ENCODE measurements at regions not wholly inside any gene's neighbourhood (a gene's known extent, or its start where the extent isn't known, plus 50 kb on each side); places are given as distances from the start of the nearest gene placed in this dataset.

DNA sequence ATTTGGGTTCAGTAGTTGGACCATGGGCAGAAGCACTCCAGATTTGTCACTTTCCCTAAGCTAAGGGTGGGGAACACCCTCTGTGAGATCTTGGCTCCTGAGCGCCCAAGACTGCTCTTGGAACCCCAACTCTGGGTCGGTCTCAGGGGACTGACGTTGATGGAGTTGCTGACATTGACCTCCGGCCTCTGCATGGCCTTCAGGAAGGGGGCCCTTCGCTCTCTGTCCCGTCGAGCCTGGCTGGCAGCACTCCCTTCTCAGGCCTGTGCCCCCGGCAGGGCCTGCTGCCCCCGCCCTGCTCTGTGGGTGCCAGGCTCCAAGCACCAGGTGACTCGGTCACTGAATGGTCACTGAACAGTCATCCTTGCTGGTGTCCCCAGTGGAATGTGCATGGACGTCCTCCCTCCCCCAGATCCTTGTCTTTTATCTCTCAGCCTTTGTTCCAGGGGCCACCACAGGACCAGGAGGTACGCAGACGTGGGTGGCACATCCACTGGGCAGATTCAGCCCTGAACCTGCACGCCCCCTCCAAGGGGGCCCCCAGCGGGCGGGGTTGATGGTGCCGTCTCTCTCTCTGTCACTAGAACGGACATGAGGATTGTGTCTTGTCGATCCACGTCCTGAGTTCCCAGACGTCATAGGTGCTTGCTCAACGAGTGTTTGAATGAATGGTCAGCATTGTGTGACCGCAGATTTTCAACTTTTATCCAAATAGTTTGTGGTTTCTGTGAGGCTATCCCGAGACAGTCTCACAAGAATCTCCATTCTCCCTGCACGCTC is 314.5 kb downstream of the SEC14L1 start:
- no peak overlapping the region for H2AFZ ChIP-seq (ENCODE audit: low read depth, low read length)
- H3K27me3 ChIP-seq (ENCODE audit: low read depth, low read length): no peaks in the 10 kb centered on the region
- no peak overlapping the region for H3K27ac ChIP-seq (ENCODE audit: low read length)
- H3K4me3 ChIP-seq (ENCODE audit: low read length): no peak overlapping the region
- H4K20me1 ChIP-seq (ENCODE audit: insufficient read depth, low read length): peaks cover 3% of the 10 kb centered on the region; the same call in 1 of the 2 replicates
- H3K9me3 ChIP-seq (ENCODE audit: insufficient read depth, low read length): no peaks in the 10 kb centered on the region
- peaks cover 2% of the 10 kb centered on the region for H3K36me3 ChIP-seq (replicated peaks; ENCODE audit: low read depth, low read length)
- H3K79me2 ChIP-seq (ENCODE audit: low read length): peaks cover 17% of the 10 kb centered on the region
- no peak overlapping the region for H3K9ac ChIP-seq (ENCODE audit: low read length)
- TF ChIP-seq EZH2phosphoT487 (IDR thresholded peaks at IDR 0.05; ENCODE audit: low read depth) (no peak), CTCF (IDR thresholded peaks at IDR 0.05; ENCODE audit: low read depth, low read length) (no peak)
- H3K4me1 ChIP-seq (ENCODE audit: low read length): peaks cover 29% of the 10 kb centered on the region
- H3K4me2 ChIP-seq (ENCODE audit: low read length): no peak overlapping the region

- H3K36me3 ChIP-seq (replicated peaks; ENCODE audit: low read depth, low read length): peaks cover 2% of the 10 kb centered on the region
- H3K9me3 ChIP-seq (ENCODE audit: insufficient read depth, low read length): no peaks in the 10 kb centered on the region
- TF ChIP-seq CTCF (IDR thresholded peaks at IDR 0.05; ENCODE audit: low read depth, low read length) (no peak), EZH2phosphoT487 (IDR thresholded peaks at IDR 0.05; ENCODE audit: low read depth) (no peak)
- H3K27me3 ChIP-seq (ENCODE audit: low read depth, low read length): no peaks in the 10 kb centered on the region
- no peak overlapping the region for H3K4me2 ChIP-seq (ENCODE audit: low read length)
- no peak overlapping the region for H3K27ac ChIP-seq (ENCODE audit: low read length)
- H2AFZ ChIP-seq (ENCODE audit: low read depth, low read length): no peak overlapping the region
- H3K9ac ChIP-seq (ENCODE audit: low read length): no peak overlapping the region
- H3K4me3 ChIP-seq (ENCODE audit: low read length): no peak overlapping the region
- peaks cover 30% of the 10 kb centered on the region for H3K4me1 ChIP-seq (ENCODE audit: low read length)
- H3K79me2 ChIP-seq (ENCODE audit: low read length): peaks cover 20% of the 10 kb centered on the region
- peaks cover 3% of the 10 kb centered on the region; the same call in 1 of the 2 replicates for H4K20me1 ChIP-seq (ENCODE audit: insufficient read depth, low read length)
Measured at GRCh38 chr17:77455891-77456260, 315.1 kb downstream of the SEC14L1 start.

DNA sequence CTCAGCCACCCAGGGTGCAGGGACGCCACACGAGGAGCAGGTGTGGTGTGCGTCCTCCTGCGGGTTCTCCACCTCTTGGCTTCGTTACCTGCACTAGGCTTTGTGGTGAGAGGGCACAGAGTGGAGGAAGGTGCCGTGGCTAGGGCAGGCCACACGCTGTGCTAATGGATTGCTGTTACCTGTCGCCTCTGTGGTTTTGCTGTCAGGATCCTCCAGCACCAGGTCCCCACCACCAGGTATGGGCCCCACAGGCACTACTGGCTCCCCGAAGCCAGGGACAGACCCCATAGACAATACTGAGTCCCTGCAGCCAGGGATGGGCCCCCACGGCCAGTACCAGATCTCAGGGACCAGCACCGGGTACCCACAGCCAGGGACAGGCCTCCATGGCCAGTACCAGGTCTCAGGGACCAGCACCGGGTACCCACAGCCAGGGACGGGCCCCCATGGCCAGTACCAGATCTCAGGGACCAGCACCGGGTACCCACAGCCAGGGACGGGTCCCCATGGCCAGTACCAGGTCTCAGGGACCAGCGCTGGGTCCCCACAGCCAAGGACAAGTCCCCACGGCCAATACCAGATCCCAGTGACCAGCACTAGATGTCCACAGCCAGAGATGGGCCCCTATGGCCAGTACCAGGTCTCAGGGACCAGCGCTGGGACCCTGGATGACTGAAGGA is 315.6 kb downstream of the SEC14L1 start:
- Histone ChIP-seq H3K9ac (ENCODE audit: low read length) (no peak overlapping the region), H3K4me2 (ENCODE audit: low read length) (no peak overlapping the region), H4K20me1 (ENCODE audit: insufficient read depth, low read length) (peaks cover 3% of the 10 kb centered on the region; the same call in 1 of the 2 replicates)

More for the DNA sequence above, 315.6 kb downstream of the SEC14L1 start:
- Histone ChIP-seq H3K27ac (ENCODE audit: low read length) (no peak overlapping the region), H3K36me3 (replicated peaks; ENCODE audit: low read depth, low read length) (peaks cover 2% of the 10 kb centered on the region), H3K27me3 (ENCODE audit: low read depth, low read length) (no peaks in the 10 kb centered on the region), H3K4me3 (ENCODE audit: low read length) (no peak overlapping the region), H2AFZ (ENCODE audit: low read depth, low read length) (no peak overlapping the region), H3K9me3 (ENCODE audit: insufficient read depth, low read length) (no peaks in the 10 kb centered on the region), H3K4me1 (ENCODE audit: low read length) (peaks cover 34% of the 10 kb centered on the region), H3K79me2 (ENCODE audit: low read length) (peaks cover 22% of the 10 kb centered on the region)
- TF ChIP-seq CTCF (IDR thresholded peaks at IDR 0.05; ENCODE audit: low read depth, low read length) (no peak), EZH2phosphoT487 (IDR thresholded peaks at IDR 0.05; ENCODE audit: low read depth) (no peak)

All from OCI-LY3 (cell line).